GM19043 (cell line): ENCODE measurements at regions not wholly inside any gene's neighbourhood (a gene's known extent, or its start where the extent isn't known, plus 50 kb on each side); places are given as distances from the start of the nearest gene placed in this dataset.
"Not testable (repeated sequence)": the region's sequence is repeated elsewhere in the genome, so short reads cannot be mapped to it uniquely, and the experiment has no call there.

Source experiments
- ATAC-seq: cut with Tn5 transposase; IDR thresholded peaks from one replicate; pipeline ENCODE4 v1.9.1; 2021; ENCODE audit warnings: low read depth; ENCODE audit not compliant: unreplicated experiment

GRCh38 chr22:25504017-25504416, 60.5 kb upstream of the GRK3 start:
- not testable (repeated sequence) for ATAC-seq

DNA sequence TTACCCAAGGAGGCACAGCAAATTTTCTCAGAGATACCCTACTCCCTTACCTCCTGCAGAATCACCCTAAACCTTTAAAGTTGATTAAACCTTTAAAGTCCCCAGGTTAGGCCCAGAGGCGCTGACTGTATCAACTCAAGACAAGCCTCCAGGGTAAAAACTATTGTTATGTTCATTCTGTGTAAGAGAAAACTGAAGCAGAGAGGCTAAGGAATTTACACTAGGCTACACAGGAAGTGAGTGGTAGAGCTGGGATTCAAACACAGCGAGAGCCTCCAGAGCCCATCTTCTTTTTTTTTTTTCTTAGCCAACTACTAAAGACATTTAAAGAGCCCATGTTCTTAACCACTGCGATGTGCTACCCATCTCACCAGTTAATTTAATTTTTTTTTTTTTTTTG, 56.3 kb upstream of the GRK3 start:
- no peak for ATAC-seq

- no peak for ATAC-seq
These were observed 55.6 kb upstream of the GRK3 start for GRCh38 chr22:25508761-25509321.

DNA sequence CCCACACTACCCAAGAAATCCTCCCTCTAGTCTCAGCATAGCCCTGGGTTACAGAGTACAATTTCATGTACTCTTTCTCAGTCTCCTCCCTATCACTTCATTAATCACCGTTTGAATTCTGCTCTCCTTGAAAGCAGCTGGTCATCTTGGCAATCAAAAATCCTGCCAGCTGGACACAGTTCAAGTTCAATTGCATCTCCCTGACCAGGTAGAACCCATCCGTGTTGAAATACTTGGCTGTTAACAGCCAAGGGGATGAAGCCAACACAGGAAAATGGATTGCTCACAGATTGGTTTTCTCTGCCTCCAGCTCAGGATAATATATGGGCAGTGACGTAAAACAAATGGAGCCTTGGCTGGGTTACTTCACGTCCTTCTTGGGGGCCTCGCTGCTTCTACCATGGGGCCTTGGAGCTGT, 55.1 kb upstream of the GRK3 start:
- ATAC-seq: no peak

DNA sequence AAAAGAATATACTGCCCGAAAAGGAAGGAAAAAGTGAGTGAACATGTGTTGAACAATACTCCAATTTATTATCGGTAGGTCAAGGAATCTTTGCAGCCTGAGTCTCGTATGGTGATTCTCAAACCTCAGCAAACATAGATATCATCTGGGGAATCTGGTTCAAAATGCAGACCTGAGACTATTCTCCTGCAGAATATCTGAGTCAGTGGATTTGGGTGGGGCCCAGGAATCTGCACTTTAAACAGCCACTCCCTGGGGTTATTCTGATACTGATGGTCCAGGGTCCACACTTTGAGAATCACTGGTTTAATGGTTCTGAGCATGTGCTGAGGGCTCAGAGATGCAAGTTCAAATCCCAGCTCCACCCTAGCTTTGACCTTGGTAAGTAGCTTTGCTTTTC, 53.6 kb upstream of the GRK3 start:
- no peak for ATAC-seq

GRCh38 chr22:25511725-25512124, 52.8 kb upstream of the GRK3 start:
- ATAC-seq: no peak

GRCh38 chr22:25514436-25515180, 49.9 kb upstream of the GRK3 start:
- ATAC-seq: no peak
